ENCODE measurements at regions not wholly inside any gene's neighbourhood (a gene's known extent, or its start where the extent isn't known, plus 50 kb on each side); places are given as distances from the start of the nearest gene placed in this dataset.

- no peak overlapping the region for H3K4me3 ChIP-seq (ENCODE audit: low read depth, low read length)
- no peak for TF ChIP-seq CTCF (IDR thresholded peaks at IDR 0.05; ENCODE audit: low read depth, low read length)
These were observed 110.7 kb upstream of the ZNF507 start for GRCh38 chr19:32234663-32235217.

GRCh38 chr19:32238076-32238475 lies 107.3 kb upstream of the ZNF507 start:
- no peak overlapping the region for H3K4me3 ChIP-seq (ENCODE audit: low read depth, low read length)
- no peak for TF ChIP-seq CTCF (IDR thresholded peaks at IDR 0.05; ENCODE audit: low read depth, low read length)

- no peak for TF ChIP-seq CTCF (IDR thresholded peaks at IDR 0.05; ENCODE audit: low read depth, low read length)
- H3K4me3 ChIP-seq (ENCODE audit: low read depth, low read length) = no peak overlapping the region
These were observed 105.1 kb upstream of the ZNF507 start for GRCh38 chr19:32240316-32240715.

- TF ChIP-seq CTCF (IDR thresholded peaks at IDR 0.05; ENCODE audit: low read depth, low read length) = no peak
- H3K4me3 ChIP-seq (ENCODE audit: low read depth, low read length) = no peak overlapping the region
These were observed 104.1 kb upstream of the ZNF507 start for GRCh38 chr19:32241306-32241705.

GRCh38 chr19:32241932-32242710 lies 103.3 kb upstream of the ZNF507 start:
- TF ChIP-seq CTCF (IDR thresholded peaks at IDR 0.05; ENCODE audit: low read depth, low read length) = no peak
- no peak overlapping the region for H3K4me3 ChIP-seq (ENCODE audit: low read depth, low read length)

- TF ChIP-seq CTCF (IDR thresholded peaks at IDR 0.05; ENCODE audit: low read depth, low read length) = no peak
- no peak overlapping the region for H3K4me3 ChIP-seq (ENCODE audit: low read depth, low read length)
These were observed 99.4 kb upstream of the ZNF507 start for GRCh38 chr19:32246006-32246405.

- no peak overlapping the region for H3K4me3 ChIP-seq (ENCODE audit: low read depth, low read length)
- TF ChIP-seq CTCF (IDR thresholded peaks at IDR 0.05; ENCODE audit: low read depth, low read length) = no peak
These were observed 93.6 kb upstream of the ZNF507 start for GRCh38 chr19:32251634-32252332.

Measured in WI38 (cell line).